K562 (cell line): ENCODE measurements at regions not wholly inside any gene's neighbourhood (a gene's known extent, or its start where the extent isn't known, plus 50 kb on each side); places are given as distances from the start of the nearest gene placed in this dataset.

Experiments used
- ATAC-seq: fragments of 200-7000 bp; cut with Tn5 transposase; 3 replicates; pipeline ENCODE4 v1.9.1; 2020; ENCODE audit warnings: moderate library complexity
- BruUV-seq: library from RNA; stranded (reverse); fragments of 400-500 nt; replicated peaks from 2 replicates; lab custom pipeline; 2021; lab: Mats Ljungman, UMichigan
- CTCF ChIA-PET: fragments of 300-600 bp; formaldehyde crosslinking; extraction: SDS; loops from one replicate; lab custom pipeline; 2021; ENCODE audit warnings: low intra/inter-chr PET ratio; lab: Yijun Ruan, JAX
- POLR2A ChIA-PET: fragments of 300-600, 350-650 bp; sonication (Branson Sonifier 250); formaldehyde crosslinking; extraction: SDS; loops from one replicate; lab custom pipeline; 2021; ENCODE audit warnings: antibody characterized with exemption, inconsistent platforms; lab: Yijun Ruan, JAX
- DNase-seq, 4 experiments: peaks; one replicate each; pipeline versions ENCODE4 v3.0.0 to v3.0.0-alpha.2; 2011 to 2018; ENCODE audit warnings: low spot score in 3 of 4, mixed read lengths in 3 of 4; ENCODE audit errors: extremely low read depth in 1 of 4
- FAIRE-seq: peaks from 2 replicates; lab custom pipeline; 2011; peaks lifted over from hg19 to GRCh38; lab: Jason Lieb, UNC
- H2AFZ ChIP-seq: 2 replicates; pipeline ENCODE4 v1.6.0; 2011; ENCODE audit warnings: low read depth, low read length, control low read depth, inconsistent platforms
- H3K27ac ChIP-seq: fragments of 200-600 bp; 3 replicates; pipeline ENCODE4 v1.8.0; 2011; ENCODE audit warnings: low read depth, mild to moderate bottlenecking, control low read depth, inconsistent platforms, low read length, moderate library complexity, mixed read lengths; ENCODE audit errors: extremely low read depth
- H3K27me3 ChIP-seq, 2 experiments: fragments of 300-600 bp in 1 of 2; 2 replicates in 1 of 2; 3 replicates in 1 of 2; pipeline versions ENCODE4 v1.6.0 to v1.8.0; 2011; ENCODE audit warnings: inconsistent platforms in 2 of 2, low read length in 2 of 2, mild to moderate bottlenecking in 1 of 2, mixed read lengths in 1 of 2, moderate library complexity in 1 of 2; ENCODE audit not compliant: control insufficient read depth in 2 of 2, insufficient read depth in 2 of 2
- H3K36me3 ChIP-seq: fragments of 300-600 bp; 3 replicates; pipeline ENCODE4 v1.8.0; 2011; ENCODE audit warnings: mild to moderate bottlenecking, low read length, inconsistent platforms; ENCODE audit not compliant: control insufficient read depth, insufficient read depth
- H3K4me1 ChIP-seq, 2 experiments: fragments of 200-600 bp in 1 of 2; replicated peaks in 1 of 2; 2 replicates in 1 of 2; 3 replicates in 1 of 2; pipeline versions ENCODE4 v1.5.1 to v1.8.0; 2011; ENCODE audit warnings: inconsistent platforms in 2 of 2, low read length in 2 of 2, mild to moderate bottlenecking in 1 of 2, mixed read lengths in 1 of 2, moderate library complexity in 1 of 2; ENCODE audit not compliant: control insufficient read depth in 2 of 2, insufficient read depth in 2 of 2
- H3K4me2 ChIP-seq: 2 replicates; pipeline ENCODE4 v1.6.1; 2011; ENCODE audit warnings: low read length, control low read depth, inconsistent platforms, mixed read lengths; ENCODE audit not compliant: insufficient read depth
- H3K4me3 ChIP-seq: fragments of 200-600 bp; sonication (generic), shearing (Covaris generic); 2 replicates; pipeline ENCODE4 v1.5.1; 2016; ENCODE audit warnings: control low read depth, inconsistent platforms
- H3K79me2 ChIP-seq: fragments of 200-600 bp; 3 replicates; pipeline ENCODE4 v1.8.0; 2011; ENCODE audit warnings: low read length, inconsistent platforms; ENCODE audit not compliant: control insufficient read depth, insufficient read depth
- H3K9ac ChIP-seq, 2 experiments: 2 replicates each; pipeline versions ENCODE4 v1.6.0 to v1.6.1; 2011; ENCODE audit warnings: low read depth in 2 of 2, low read length in 2 of 2, control low read depth in 1 of 2, inconsistent platforms in 1 of 2, mild to moderate bottlenecking in 1 of 2, mixed read lengths in 1 of 2; ENCODE audit not compliant: insufficient read depth in 1 of 2
- H3K9me1 ChIP-seq: one replicate; pipeline ENCODE4 v1.6.0; 2011; ENCODE audit warnings: inconsistent platforms, mild to moderate bottlenecking, low read length, moderate library complexity; ENCODE audit not compliant: control insufficient read depth, insufficient read depth
- H3K9me3 ChIP-seq: replicated peaks from 2 replicates; pipeline ENCODE4 v1.5.1; 2011; ENCODE audit warnings: low read depth, low read length, inconsistent platforms; ENCODE audit not compliant: control insufficient read depth, insufficient read depth
- H4K20me1 ChIP-seq: replicated peaks from 2 replicates; pipeline ENCODE4 v1.6.1; 2011; ENCODE audit warnings: low read length, inconsistent platforms, mixed read lengths; ENCODE audit not compliant: control insufficient read depth, insufficient read depth
- AFF1 ChIP-seq, 2 experiments: fragments of 450-650 bp; IDR thresholded peaks; 2 replicates each; pipeline ENCODE4 v1.6.1; 2018; ENCODE audit warnings: mild to moderate bottlenecking in 2 of 2, low read depth in 1 of 2; ENCODE audit not compliant: partially characterized antibody in 2 of 2
- BDP1 ChIP-seq: IDR thresholded peaks from 3 replicates; pipeline ENCODE4 v1.6.1; 2011; ENCODE audit not compliant: insufficient read length, insufficient read depth
- NELFE ChIP-seq: IDR thresholded peaks from 2 replicates; pipeline ENCODE4 v1.6.1; 2011; ENCODE audit warnings: mild to moderate bottlenecking; ENCODE audit not compliant: insufficient read depth, insufficient read length
- NFYB ChIP-seq: IDR thresholded peaks from 2 replicates; pipeline ENCODE4 v1.6.1; 2011; ENCODE audit warnings: mild to moderate bottlenecking, moderate library complexity; ENCODE audit not compliant: insufficient read length; ENCODE audit errors: extremely low read depth
- NR3C1 ChIP-seq: sonication (generic); formaldehyde crosslinking; IDR thresholded peaks from 2 replicates; pipeline ENCODE4 v1.8.1; 2022; ENCODE audit warnings: missing genetic modification reagents
- PATZ1 ChIP-seq: fragments of 250-450 bp; sonication (Bioruptor Pico); IDR thresholded peaks from 2 replicates; pipeline ENCODE4 v1.5.0; 2020; ENCODE audit warnings: mild to moderate bottlenecking, borderline replicate concordance
- RBM15 ChIP-seq: fragments of 200-400 bp; formaldehyde crosslinking; IDR thresholded peaks from 2 replicates; pipeline ENCODE4 v1.6.1; 2018; ENCODE audit warnings: mild to moderate bottlenecking, low read length, moderate library complexity; ENCODE audit not compliant: insufficient read depth
- WGBS: fragments of 100-300 bp; shearing (Covaris generic); methylation state at CpG from one replicate; pipeline ENCODE4 v1.1.6; 2016; ENCODE audit warnings: low coverage, mixed read lengths; ENCODE audit not compliant: insufficient coverage; ENCODE audit errors: missing lambda C conversion rate; 5-methylcytosine and 5-hydroxymethylcytosine counted together
- in situ Hi-C: fragments of 300-500 bp; cut with MboI; formaldehyde crosslinking; loops from 4 replicates; pipeline ENCODE4 v1.15.0; 2018; ENCODE audit warnings: inconsistent platforms, mixed read lengths
- intact Hi-C: fragments of 100-400 bp; cut with micrococcal nuclease; formaldehyde crosslinking; loops from 2 replicates; pipeline ENCODE4 v1.14.2; 2022

- intact Hi-C loops: no loop called here
- no peak for DNase-seq
- no peaks in the 10 kb centered on the region for H3K4me1 ChIP-seq
- no TSS peak for BruUV-seq
- no peak for FAIRE-seq
- no peak overlapping the region for H3K27ac ChIP-seq
- no peak overlapping the region for H2AFZ ChIP-seq
- no peaks in the 10 kb centered on the region for H3K27me3 ChIP-seq
- in situ Hi-C loops: no loop called here
- ChIA-PET CTCF (no interaction called here), POLR2A (no interaction called here)
- TF ChIP-seq RBM15 (no peak), NELFE (no peak), NFYB (no peak), AFF1 (IDR thresholded peaks at IDR 0.05; ENCODE audit: low read depth in 1 of 2, partially characterized antibody in 2 of 2) (no peak), NR3C1 (no peak), PATZ1 (no peak), BDP1 (no peak)
- ATAC-seq: no peak
- H4K20me1 ChIP-seq: no peaks in the 10 kb centered on the region; the same call in 1 of the 2 replicates
- no peaks in the 10 kb centered on the region for H3K36me3 ChIP-seq
- H3K4me2 ChIP-seq: no peak overlapping the region
- no peaks in the 10 kb centered on the region for H3K9me3 ChIP-seq
- H3K79me2 ChIP-seq: no peaks in the 10 kb centered on the region
- 0% methylated on average over 2 of the region's 2 CpGs for WGBS
- no peak overlapping the region for H3K4me3 ChIP-seq
- no peak overlapping the region for H3K9ac ChIP-seq
- H3K9me1 ChIP-seq: no peaks in the 10 kb centered on the region
These were observed 88.0 kb downstream of the CBLN1 start for GRCh38 chr16:49193596-49193995.
